AG04449 (cell line): ENCODE measurements at regions not wholly inside any gene's neighbourhood (a gene's known extent, or its start where the extent isn't known, plus 50 kb on each side); places are given as distances from the start of the nearest gene placed in this dataset.

Experiments
- CTCF ChIA-PET: fragments of 350-600 bp; formaldehyde crosslinking; extraction: SDS; loops from one replicate; lab custom pipeline; 2021; ENCODE audit warnings: antibody characterized with exemption; lab: Yijun Ruan, JAX
- POLR2A ChIA-PET: fragments of 400-600, 350-600 bp; formaldehyde crosslinking; extraction: SDS; loops from one replicate; lab custom pipeline; 2020; ENCODE audit warnings: antibody characterized with exemption, inconsistent platforms; lab: Yijun Ruan, JAX
- DNase-seq: peaks from one replicate; pipeline ENCODE4 v3.0.0-alpha.2; 2010; ENCODE audit warnings: low read depth, low spot score
- H3K4me3 ChIP-seq: 2 replicates; pipeline ENCODE4 v1.5.1; 2011; ENCODE audit warnings: low read depth, mild to moderate bottlenecking, control low read depth, low read length
- CTCF ChIP-seq: IDR thresholded peaks from one replicate; pipeline ENCODE4 v1.5.1; 2011; ENCODE audit warnings: mild to moderate bottlenecking, moderate library complexity, low read length, control low read depth, inconsistent platforms; ENCODE audit not compliant: insufficient read depth; ENCODE audit errors: missing control alignments

- TF ChIP-seq CTCF, result peak; percentile 53
- no peak for DNase-seq
- no peak overlapping the region for H3K4me3 ChIP-seq
- CTCF ChIA-PET, result interaction anchor here (0.8 to 2.0 kb wide), 6 partner anchors 9 to 238 kb away, joined by 3 to 6 read pairs (median 3); no protein-coding TSS in a partner anchor
- POLR2A ChIA-PET, result no interaction called here
Measured at GRCh38 chr3:70120357-70120966, 120.9 kb downstream of the SAMMSON start.

- CTCF ChIA-PET, result no interaction called here
- H3K4me3 ChIP-seq, result no peak overlapping the region
- POLR2A ChIA-PET, result no interaction called here
- no peak for DNase-seq
- TF ChIP-seq CTCF, result no peak
Measured at GRCh38 chr3:70127192-70127591, 127.7 kb downstream of the SAMMSON start.

- POLR2A ChIA-PET, result no interaction called here
- CTCF ChIA-PET, result no interaction called here
- no peak overlapping the region for H3K4me3 ChIP-seq
- no peak for TF ChIP-seq CTCF
- DNase-seq, result no peak
Measured at GRCh38 chr3:70137366-70137765, 137.8 kb downstream of the SAMMSON start.

GRCh38 chr3:70138606-70139005 is 139.1 kb downstream of the SAMMSON start:
- DNase-seq, result no peak
- no peak for TF ChIP-seq CTCF
- H3K4me3 ChIP-seq, result no peak overlapping the region
- ChIA-PET CTCF (no interaction called here), POLR2A (no interaction called here)
